Left renal cortex interstitium (tissue), 4 donors: ENCODE measurements at regions not wholly inside any gene's neighbourhood (a gene's known extent, or its start where the extent isn't known, plus 50 kb on each side); places are given as distances from the start of the nearest gene placed in this dataset.

Experiments used
- DNase-seq, 4 donors: peaks; one replicate each; pipeline ENCODE4 v3.0.0-alpha.2; 2013; ENCODE audit warnings: low read depth in 4 of 4, low spot score in 2 of 4, missing footprints in 1 of 4

DNA sequence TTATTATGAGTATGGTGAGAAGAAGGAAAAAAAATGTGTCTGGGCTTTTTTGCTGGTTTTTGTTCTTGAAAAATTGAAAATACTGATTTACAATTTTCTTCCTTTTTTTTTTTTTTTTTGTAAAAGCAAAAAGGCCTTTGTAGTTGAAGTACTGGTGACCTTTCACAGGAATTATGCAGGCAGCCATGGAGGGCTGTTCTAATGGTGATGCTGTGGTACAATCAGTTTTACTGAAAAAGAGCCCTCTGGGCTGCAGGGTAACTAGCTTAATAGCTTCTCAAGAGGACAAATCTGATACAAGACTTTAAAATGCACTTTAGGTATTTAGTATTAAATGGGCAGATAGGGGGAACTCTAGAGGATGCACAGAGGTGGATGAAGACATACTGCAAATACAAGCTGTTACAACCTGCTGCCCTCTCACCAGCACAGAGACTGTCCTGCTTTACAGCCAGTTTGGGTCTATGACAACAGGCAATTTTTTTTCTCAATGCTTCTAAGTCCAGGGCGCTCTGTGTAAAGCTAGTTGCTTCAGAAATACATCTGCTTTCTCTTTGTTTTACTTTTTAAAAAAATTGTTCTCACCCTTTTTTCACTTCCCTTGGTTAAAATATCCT lies 61.6 kb upstream of the HS3ST5 start:
- DNase-seq, result no peak

DNA sequence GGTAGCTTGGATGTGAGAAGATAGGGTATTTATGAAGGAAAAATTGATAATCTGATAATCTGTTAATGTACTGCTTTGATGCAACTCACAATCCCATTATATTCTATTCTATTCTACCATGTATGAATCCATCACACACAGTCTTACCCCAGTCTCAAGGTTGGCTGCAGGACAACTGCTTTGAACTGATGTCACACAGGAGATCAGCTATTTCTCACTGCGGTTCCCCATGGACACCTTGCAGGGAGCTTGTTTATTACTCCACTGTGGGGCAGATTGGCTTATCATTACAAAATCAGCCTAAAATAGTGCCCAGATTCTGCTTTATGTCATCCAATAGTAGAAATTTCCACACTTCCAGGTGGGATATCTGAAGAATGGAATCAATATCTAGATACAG lies 61.0 kb upstream of the HS3ST5 start:
- DNase-seq, result no peak

DNA sequence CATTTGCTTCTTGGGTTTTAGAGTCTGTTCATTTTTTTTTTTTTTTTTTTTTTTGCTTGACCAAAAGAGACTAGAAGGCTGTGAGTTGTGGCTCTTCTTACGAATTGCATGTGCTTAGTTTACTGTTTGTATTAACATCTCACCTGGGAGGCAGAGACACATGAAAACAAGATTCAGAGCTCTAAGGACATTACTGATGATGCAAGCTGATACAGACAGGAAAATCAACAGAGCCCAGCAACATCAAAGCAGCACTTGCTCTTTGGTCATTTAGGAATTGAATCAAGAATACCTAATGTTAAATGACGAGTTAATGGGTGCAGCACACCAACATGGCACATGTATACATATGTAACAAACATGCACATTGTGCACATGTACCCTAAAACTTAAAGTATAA lies 55.7 kb upstream of the HS3ST5 start:
- no peak for DNase-seq
